Hepatocyte (in vitro differentiated cells): ENCODE measurements at regions not wholly inside any gene's neighbourhood (a gene's known extent, or its start where the extent isn't known, plus 50 kb on each side); places are given as distances from the start of the nearest gene placed in this dataset.

Experiments
- EZH2 ChIP-seq: fragments of 200-600 bp; sonication (generic); IDR thresholded peaks from 2 replicates; pipeline ENCODE4 v1.6.1; 2016; ENCODE audit warnings: antibody characterized with exemption, mild to moderate bottlenecking, borderline replicate concordance
- EZH2phosphoT487 ChIP-seq: fragments of 200-600 bp; sonication (generic); IDR thresholded peaks from one replicate; pipeline ENCODE4 v1.6.1; 2018; ENCODE audit warnings: antibody characterized with exemption, mild to moderate bottlenecking, low read depth, moderate library complexity; ENCODE audit not compliant: unreplicated experiment, severe bottlenecking
- TF ChIP-seq, protein P1 (sequence below): fragments of 200-600 bp; sonication (generic); IDR thresholded peaks from 2 replicates; pipeline ENCODE4 v1.5.1; 2016; ENCODE audit warnings: antibody characterized with exemption, mild to moderate bottlenecking; ENCODE audit not compliant: poor library complexity

DNA sequence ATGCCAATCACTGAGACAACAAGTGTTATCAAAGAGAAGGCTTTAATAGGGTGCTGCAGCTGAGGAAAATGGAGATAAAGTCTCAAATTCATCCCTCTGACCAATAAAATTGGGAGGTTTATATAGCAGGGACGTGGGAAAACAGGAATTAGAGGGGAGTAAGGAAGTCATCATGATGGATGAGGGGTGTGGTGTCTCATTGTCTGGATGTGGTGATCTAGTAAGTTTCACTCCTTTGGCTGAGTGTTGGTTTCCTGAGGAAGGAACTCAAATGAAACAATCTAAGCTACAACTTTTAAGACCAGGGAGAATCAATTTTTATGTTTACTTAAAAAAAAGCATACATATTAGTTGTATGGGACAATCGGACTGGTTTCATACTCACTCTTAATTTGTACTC, 491.0 kb upstream of the KIRREL3 start:
- TF ChIP-seq, protein P1, sequence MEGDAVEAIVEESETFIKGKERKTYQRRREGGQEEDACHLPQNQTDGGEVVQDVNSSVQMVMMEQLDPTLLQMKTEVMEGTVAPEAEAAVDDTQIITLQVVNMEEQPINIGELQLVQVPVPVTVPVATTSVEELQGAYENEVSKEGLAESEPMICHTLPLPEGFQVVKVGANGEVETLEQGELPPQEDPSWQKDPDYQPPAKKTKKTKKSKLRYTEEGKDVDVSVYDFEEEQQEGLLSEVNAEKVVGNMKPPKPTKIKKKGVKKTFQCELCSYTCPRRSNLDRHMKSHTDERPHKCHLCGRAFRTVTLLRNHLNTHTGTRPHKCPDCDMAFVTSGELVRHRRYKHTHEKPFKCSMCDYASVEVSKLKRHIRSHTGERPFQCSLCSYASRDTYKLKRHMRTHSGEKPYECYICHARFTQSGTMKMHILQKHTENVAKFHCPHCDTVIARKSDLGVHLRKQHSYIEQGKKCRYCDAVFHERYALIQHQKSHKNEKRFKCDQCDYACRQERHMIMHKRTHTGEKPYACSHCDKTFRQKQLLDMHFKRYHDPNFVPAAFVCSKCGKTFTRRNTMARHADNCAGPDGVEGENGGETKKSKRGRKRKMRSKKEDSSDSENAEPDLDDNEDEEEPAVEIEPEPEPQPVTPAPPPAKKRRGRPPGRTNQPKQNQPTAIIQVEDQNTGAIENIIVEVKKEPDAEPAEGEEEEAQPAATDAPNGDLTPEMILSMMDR = no peak
- TF ChIP-seq EZH2 (no peak), EZH2phosphoT487 (no peak)
